IgD-negative memory B cell (primary cell): ENCODE measurements at regions not wholly inside any gene's neighbourhood (a gene's known extent, or its start where the extent isn't known, plus 50 kb on each side); places are given as distances from the start of the nearest gene placed in this dataset.

Source experiments
- H3K27ac Mint-ChIP-seq, 3 donors: one replicate each; pipeline ENCODE4 v1.8.0; 2020 to 2022; ENCODE audit warnings: mild to moderate bottlenecking in 3 of 3, mixed read lengths in 3 of 3, moderate library complexity in 1 of 3
- H3K27me3 Mint-ChIP-seq: one replicate; pipeline ENCODE4 v1.8.0; 2021; ENCODE audit warnings: mixed read lengths
- H3K36me3 Mint-ChIP-seq: one replicate; pipeline ENCODE4 v1.8.0; 2020; ENCODE audit warnings: mild to moderate bottlenecking, mixed read lengths
- H3K4me1 Mint-ChIP-seq, 3 donors: one replicate each; pipeline ENCODE4 v1.8.0; 2020 to 2022; ENCODE audit warnings: mixed read lengths in 3 of 3, mild to moderate bottlenecking in 1 of 3
- H3K4me3 Mint-ChIP-seq, 4 donors: one replicate each; pipeline ENCODE4 v1.8.0; 2020 to 2022; ENCODE audit warnings: mild to moderate bottlenecking in 4 of 4, mixed read lengths in 4 of 4, moderate library complexity in 3 of 4
- H3K9me3 Mint-ChIP-seq, 3 donors: one replicate each; pipeline ENCODE4 v1.8.0; 2020 to 2021; ENCODE audit warnings: mixed read lengths in 3 of 3, mild to moderate bottlenecking in 1 of 3

DNA sequence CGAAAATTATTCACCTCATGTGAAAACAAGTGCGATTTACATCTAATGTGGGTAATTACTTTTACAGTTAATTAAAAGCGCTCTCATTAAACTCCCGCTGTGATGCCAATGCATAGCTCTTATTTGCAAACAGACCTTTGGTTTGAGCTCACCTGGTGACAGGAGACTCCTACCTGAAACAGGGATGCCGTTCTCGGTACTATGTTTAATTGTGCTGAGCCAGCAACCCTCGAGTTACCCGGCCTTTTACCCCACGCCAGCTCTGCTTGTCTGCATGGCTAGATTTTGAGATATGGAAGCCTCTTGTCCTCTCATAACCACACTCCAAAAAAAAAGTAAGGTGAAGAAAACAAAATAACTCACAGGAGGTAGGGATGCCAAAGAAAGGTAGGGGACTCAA, 690.4 kb upstream of the RBFOX1 start:
- H3K4me3 Mint-ChIP-seq = no peak overlapping the region
- no peaks in the 10 kb centered on the region for H3K27me3 Mint-ChIP-seq
- no peaks in the 10 kb centered on the region for H3K9me3 Mint-ChIP-seq
- no peaks in the 10 kb centered on the region for H3K4me1 Mint-ChIP-seq
- no peaks in the 10 kb centered on the region for H3K36me3 Mint-ChIP-seq
- no peak overlapping the region for H3K27ac Mint-ChIP-seq

DNA sequence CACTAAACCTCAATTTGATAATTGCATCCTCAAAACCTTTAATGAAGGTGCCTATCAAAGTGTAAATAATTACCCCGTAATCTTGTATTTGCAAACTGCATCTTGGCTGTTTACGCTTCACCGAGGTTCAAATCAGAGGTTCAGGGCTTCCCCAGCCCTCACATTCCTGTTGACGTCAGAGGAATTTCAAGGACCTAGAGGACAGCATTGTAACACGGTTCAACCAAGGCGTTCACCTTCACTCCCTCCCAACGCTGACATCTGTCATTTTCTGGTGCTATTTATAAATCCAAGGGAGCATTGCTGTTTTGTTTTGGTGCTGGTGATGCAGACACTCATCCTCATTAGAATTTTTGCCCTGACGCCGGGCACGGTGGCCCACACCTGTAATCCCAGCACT, 691.6 kb upstream of the RBFOX1 start:
- Mint-ChIP-seq H3K4me1 (no peaks in the 10 kb centered on the region), H3K27me3 (no peaks in the 10 kb centered on the region), H3K27ac (no peak overlapping the region), H3K4me3 (no peak overlapping the region), H3K36me3 (no peaks in the 10 kb centered on the region), H3K9me3 (no peaks in the 10 kb centered on the region)

DNA sequence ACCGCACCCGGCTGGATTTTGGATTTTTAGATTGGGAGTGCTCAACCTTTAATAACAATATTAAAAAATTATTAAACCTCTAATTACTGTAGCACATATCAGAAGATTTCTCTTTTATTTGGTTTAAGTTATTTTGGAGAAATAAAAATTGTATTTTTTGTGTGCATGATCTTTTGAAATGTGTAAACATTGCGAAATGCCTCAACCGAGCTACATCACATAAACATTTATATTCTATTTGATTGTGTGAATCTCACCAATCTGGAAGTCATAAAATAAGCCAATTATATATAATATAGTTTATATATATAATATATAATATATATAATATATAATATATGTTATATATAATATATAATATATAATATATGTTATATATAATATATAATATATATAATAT, 696.2 kb upstream of the RBFOX1 start:
- Mint-ChIP-seq H3K36me3 (no peaks in the 10 kb centered on the region), H3K4me1 (no peaks in the 10 kb centered on the region), H3K27me3 (no peaks in the 10 kb centered on the region), H3K9me3 (no peaks in the 10 kb centered on the region), H3K4me3 (no peak overlapping the region), H3K27ac (no peak overlapping the region)

DNA sequence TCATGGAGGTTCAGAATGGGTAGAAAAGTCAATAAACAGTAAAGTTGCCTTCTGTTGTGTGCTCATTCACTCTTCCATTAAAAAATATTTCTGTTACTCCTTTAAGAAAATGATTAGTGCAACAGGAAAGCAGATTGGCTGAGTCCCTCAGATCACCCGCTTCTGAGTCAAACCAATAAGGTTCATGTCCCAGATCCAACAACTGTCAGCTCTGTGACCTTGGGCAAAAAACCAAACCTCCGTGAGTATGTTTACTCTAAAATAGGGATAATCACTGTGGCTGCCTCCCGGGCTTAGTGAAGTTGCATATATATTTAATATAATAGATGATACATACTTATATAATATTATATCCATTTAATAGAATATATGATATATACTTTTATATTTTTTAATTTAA, 698.5 kb upstream of the RBFOX1 start:
- Mint-ChIP-seq H3K27ac (no peak overlapping the region), H3K9me3 (no peaks in the 10 kb centered on the region), H3K27me3 (peaks cover 1% of the 10 kb centered on the region), H3K4me3 (no peak overlapping the region), H3K4me1 (no peaks in the 10 kb centered on the region), H3K36me3 (no peaks in the 10 kb centered on the region)

DNA sequence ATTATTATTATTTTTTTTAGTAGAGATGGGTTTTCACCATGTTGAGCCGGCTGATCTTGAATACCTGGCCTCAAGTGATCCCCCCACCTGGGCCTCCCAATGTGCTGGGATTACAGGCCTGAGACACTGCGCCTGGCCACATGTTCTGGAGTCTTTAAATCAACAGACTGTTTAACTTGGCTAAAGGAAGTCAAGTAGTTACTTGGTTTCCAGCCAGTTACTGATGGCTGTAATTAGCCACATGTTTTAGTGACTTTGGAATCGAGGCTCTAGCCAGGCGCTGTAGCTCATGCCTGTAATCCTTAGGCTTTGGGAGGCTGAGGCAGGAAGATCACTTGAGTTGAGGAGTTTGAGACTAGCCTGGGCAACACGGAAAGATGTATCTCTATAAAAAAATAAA, 699.2 kb upstream of the RBFOX1 start:
- Mint-ChIP-seq H3K4me3 (no peak overlapping the region), H3K4me1 (no peaks in the 10 kb centered on the region), H3K36me3 (no peaks in the 10 kb centered on the region), H3K27ac (no peak overlapping the region), H3K27me3 (peaks cover 1% of the 10 kb centered on the region), H3K9me3 (no peaks in the 10 kb centered on the region)

DNA sequence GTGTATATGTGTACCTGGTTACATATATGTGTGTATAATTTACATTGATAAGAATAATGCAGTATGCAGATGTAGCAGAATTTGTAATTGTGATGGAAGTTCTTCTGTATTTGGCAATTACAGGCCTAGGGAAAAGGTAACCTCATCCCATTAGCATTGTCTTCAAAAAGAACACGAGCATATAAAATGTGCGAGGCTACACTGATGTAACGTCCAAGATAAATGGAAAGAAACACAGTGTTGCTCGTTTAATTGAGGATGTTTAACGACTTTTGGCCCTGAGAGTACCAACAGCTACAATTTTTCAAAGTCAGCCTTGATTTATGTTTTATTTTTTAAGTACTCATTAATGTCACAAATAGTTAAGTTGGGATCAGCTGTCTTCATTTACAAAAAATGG, 703.5 kb upstream of the RBFOX1 start:
- H3K27ac Mint-ChIP-seq = no peak overlapping the region
- peaks cover 0 to 3% (median 0%) of the 10 kb centered on the region in 3 donors for H3K9me3 Mint-ChIP-seq
- peaks cover 1% of the 10 kb centered on the region for H3K27me3 Mint-ChIP-seq
- H3K4me3 Mint-ChIP-seq = no peak overlapping the region
- no peaks in the 10 kb centered on the region for H3K4me1 Mint-ChIP-seq
- no peaks in the 10 kb centered on the region for H3K36me3 Mint-ChIP-seq

DNA sequence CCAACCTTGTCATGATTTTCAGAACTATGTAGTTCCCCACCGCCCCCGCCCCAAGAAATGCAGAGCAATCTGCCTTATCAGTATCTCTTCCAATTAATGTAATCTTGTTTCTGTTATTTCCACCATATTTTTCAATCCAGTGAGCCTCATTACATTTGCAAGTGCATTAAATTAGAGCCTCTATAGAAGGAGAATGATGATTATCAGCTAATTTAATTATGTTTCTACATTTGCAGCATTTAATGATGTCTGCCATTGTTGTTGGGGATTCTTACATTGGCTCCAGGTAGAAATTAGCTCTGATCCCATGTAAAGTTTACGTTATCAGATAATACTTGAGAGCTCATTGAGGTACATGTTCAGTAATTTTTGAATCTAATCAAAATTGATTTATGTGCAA, 707.0 kb upstream of the RBFOX1 start:
- peaks cover under 1 to 3% (median 2%) of the 10 kb centered on the region in 3 donors for H3K9me3 Mint-ChIP-seq
- no peak overlapping the region for H3K4me3 Mint-ChIP-seq
- no peaks in the 10 kb centered on the region for H3K4me1 Mint-ChIP-seq
- H3K27me3 Mint-ChIP-seq = no peaks in the 10 kb centered on the region
- no peaks in the 10 kb centered on the region for H3K36me3 Mint-ChIP-seq
- no peak overlapping the region for H3K27ac Mint-ChIP-seq

DNA sequence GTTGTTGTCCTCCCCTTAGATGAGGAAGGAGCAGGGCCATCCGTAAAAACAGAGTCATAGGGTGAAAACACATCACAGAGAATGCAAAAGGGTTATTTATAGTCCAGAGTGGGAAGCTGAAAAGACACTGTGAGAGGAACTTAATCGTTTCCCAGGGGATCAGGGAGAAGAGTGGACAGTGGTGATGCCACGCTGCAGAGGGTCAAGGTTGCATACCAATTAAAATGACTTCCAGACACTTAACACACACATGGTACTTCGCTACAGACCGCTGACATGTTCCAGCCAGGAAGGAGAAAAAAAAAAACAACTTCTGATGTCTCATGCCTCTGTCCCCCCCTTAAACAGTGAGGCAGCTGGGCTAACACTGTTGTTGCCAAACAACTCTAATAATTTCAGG, 713.8 kb upstream of the RBFOX1 start:
- H3K4me3 Mint-ChIP-seq = no peak overlapping the region
- no peak overlapping the region for H3K27ac Mint-ChIP-seq
- H3K36me3 Mint-ChIP-seq = peaks cover 2% of the 10 kb centered on the region
- H3K27me3 Mint-ChIP-seq = no peaks in the 10 kb centered on the region
- peaks cover 2 to 12% (median 9%) of the 10 kb centered on the region in 3 donors for H3K9me3 Mint-ChIP-seq
- H3K4me1 Mint-ChIP-seq = no peaks in the 10 kb centered on the region

DNA sequence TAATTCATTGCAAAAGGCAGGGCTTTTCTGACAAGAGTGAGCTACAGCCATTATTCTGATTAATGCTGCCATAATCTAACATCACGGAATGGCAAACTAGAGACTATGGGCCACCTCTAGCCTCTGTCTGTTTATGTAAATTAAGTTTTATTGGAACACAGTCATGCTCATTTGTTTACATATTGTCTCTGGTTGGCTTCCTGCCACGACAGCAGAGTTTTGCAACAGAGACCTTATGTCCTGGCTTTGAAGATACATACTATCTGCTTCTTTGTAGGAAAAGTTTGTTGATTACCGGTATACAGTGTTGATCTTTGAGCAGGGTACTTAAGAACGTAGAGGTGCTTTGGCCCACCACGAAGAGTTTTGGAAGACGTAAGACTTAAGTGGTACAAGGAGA, 715.9 kb upstream of the RBFOX1 start:
- H3K4me3 Mint-ChIP-seq = no peak overlapping the region
- peaks cover 2 to 12% (median 9%) of the 10 kb centered on the region in 3 donors for H3K9me3 Mint-ChIP-seq
- no peak overlapping the region for H3K27ac Mint-ChIP-seq
- peaks cover 2% of the 10 kb centered on the region for H3K36me3 Mint-ChIP-seq
- H3K27me3 Mint-ChIP-seq = no peaks in the 10 kb centered on the region
- no peaks in the 10 kb centered on the region for H3K4me1 Mint-ChIP-seq

DNA sequence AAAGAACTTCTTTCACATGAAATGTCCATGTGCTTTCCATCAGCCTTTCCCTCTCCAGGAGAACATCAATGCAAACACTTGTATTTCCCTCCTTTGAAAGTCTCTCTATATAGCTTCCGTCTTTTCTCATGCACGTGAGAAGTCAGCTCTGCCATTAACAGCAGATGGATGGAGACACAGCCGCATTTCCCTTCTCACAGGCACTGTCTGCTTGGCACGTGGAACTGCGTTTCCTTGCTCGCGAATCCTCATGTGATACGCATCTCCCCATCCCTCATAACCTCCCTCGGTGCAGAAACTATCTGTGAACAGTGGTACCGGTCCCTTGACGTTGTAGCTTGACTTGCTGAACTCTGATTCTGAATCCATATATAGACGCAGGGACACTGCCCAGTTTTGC, 717.0 kb upstream of the RBFOX1 start:
- peaks cover 2% of the 10 kb centered on the region for H3K36me3 Mint-ChIP-seq
- H3K9me3 Mint-ChIP-seq = peaks cover 2 to 10% (median 9%) of the 10 kb centered on the region in 3 donors
- H3K4me1 Mint-ChIP-seq = no peaks in the 10 kb centered on the region
- H3K27me3 Mint-ChIP-seq = no peaks in the 10 kb centered on the region
- no peak overlapping the region for H3K4me3 Mint-ChIP-seq
- H3K27ac Mint-ChIP-seq = no peak overlapping the region

DNA sequence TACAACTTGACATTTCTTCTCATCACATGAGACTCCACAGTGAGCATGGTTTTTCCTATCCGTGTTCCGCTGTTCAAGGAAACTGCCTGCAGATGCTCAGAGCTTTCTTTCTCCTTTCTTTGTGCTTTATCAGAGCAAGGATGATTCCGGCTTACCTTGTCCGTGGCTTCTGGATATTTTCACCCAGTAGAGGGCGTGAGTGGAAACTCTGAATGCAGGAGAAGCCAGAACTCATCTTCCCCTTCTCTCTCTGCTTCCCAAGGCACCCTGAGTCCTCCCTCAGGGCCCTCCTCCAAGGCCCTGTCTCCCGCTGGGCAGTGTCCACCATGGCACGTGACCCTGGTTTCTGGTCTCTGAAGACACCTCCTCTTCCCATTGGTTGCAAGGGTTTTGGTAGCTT, 721.1 kb upstream of the RBFOX1 start:
- no peaks in the 10 kb centered on the region for H3K4me1 Mint-ChIP-seq
- no peak overlapping the region for H3K4me3 Mint-ChIP-seq
- no peaks in the 10 kb centered on the region for H3K36me3 Mint-ChIP-seq
- peaks cover 1 to 4% (median 4%) of the 10 kb centered on the region in 3 donors for H3K9me3 Mint-ChIP-seq
- no peak overlapping the region for H3K27ac Mint-ChIP-seq
- H3K27me3 Mint-ChIP-seq = no peaks in the 10 kb centered on the region

DNA sequence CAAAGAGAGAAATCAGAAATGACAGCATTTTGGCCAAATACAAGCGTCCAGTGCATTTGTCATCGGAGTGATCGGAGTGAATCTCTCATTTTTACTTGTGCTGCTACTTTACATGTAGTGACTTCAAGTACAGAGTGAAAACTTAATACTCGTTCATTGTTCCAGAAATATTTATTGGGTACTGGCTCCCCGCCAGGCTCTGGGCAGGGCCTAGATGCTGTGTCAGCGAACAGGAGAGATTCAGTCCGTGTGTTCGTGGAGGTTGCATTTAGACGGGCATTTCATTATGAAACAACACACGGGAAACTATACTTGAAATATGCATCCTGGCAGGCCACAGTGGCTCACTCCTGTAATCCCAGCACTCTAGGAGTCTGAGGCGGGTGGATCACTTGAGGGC, 727.2 kb upstream of the RBFOX1 start:
- Mint-ChIP-seq H3K9me3 (peaks cover 1 to 8% (median 4%) of the 10 kb centered on the region in 3 donors), H3K27me3 (no peaks in the 10 kb centered on the region), H3K27ac (no peak overlapping the region), H3K4me3 (no peak overlapping the region), H3K4me1 (no peaks in the 10 kb centered on the region), H3K36me3 (no peaks in the 10 kb centered on the region)

DNA sequence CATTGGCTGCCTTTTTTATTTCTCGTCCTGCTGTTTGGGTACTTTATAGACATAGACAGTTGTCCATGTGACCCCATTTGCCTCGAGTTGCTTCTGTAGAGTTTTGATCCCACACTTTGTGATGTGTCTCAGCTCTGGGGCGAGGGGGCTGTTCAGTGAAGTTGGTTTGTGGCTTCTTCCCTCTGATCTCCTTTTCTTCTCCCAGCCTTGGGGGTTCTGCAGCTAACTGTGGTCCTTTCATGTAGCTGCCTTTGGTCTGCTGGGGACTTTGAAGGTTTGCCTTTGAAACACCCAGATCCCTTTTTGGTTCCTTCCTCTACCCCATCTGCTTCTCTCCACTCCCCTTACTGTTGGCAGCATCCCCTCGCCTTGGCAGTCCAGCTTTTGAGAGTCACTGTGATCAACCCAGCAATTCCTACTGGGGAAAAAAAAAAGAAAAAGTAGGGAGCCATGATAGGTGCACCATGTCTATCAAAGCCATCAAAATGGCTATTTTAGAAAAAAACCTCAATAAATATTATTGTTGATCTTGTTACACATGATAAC, 728.8 kb upstream of the RBFOX1 start:
- no peaks in the 10 kb centered on the region for H3K27me3 Mint-ChIP-seq
- H3K4me3 Mint-ChIP-seq = no peak overlapping the region
- H3K27ac Mint-ChIP-seq = no peak overlapping the region
- no peaks in the 10 kb centered on the region for H3K4me1 Mint-ChIP-seq
- peaks cover 2% of the 10 kb centered on the region for H3K36me3 Mint-ChIP-seq
- peaks cover 1 to 8% (median 3%) of the 10 kb centered on the region in 3 donors for H3K9me3 Mint-ChIP-seq

DNA sequence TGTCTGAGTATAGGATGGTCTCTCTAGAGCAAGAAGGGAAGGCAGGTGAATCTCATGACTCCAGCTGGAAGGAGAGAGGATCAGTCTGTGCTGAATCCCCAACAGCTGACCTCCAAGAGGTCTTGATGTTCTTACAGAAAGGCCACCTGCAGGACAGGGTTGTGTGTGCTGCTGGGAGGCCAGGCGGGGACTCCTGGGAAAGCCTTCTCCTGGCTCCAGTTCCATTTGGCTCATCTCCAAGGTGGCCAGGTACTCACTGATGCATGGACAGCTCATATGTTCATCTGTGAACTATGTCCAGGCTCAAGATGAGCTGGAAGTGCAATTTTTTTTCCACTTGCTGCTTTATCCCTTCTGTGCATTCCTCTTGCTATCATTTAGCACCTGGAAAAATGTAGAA, 730.2 kb upstream of the RBFOX1 start:
- Mint-ChIP-seq H3K27me3 (no peaks in the 10 kb centered on the region), H3K27ac (no peak overlapping the region), H3K4me1 (no peaks in the 10 kb centered on the region), H3K4me3 (no peak overlapping the region), H3K36me3 (peaks cover 2% of the 10 kb centered on the region), H3K9me3 (peaks cover 0 to 4% (median 3%) of the 10 kb centered on the region in 3 donors)

DNA sequence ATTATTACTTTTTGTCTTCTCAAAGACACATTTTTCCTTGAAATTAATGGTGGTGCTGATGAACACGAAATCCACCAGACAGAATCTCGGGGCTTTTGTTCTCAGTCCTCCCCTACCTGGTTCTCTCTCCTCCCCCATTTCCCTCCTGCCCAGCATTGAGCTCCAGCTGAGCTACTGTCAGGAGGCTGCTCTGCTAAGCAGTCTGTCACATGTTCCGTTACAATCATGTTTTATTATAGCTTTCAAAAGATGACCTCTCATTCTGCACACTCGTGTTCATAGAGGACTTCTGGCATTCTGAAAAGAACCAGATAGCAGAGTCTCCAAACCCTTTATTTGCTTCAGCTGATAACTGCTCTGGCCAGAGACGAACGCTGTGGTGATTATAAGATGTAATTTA, 732.5 kb upstream of the RBFOX1 start:
- Mint-ChIP-seq H3K9me3 (no peaks in the 10 kb centered on the region), H3K27me3 (no peaks in the 10 kb centered on the region)

DNA sequence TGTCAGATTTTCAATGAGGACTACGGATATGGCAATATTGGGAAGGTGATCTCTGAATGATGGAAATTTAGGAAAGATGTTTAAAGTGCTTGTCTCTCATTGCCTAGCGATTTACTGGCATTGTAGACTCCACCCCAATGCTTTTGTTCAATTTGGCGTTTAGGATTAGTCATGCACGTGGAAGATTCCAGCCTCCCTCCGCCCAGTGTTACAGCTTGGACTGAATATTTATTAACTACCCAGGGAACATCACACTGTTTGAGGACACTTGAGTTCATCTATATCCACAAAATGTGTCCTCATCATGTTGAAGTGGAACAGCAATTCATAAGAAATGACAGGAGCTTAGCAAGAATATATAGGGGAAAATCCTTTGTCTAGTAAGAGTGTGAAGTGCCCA, 738.8 kb upstream of the RBFOX1 start:
- H3K9me3 Mint-ChIP-seq = peaks cover 0 to 14% (median 0%) of the 10 kb centered on the region in 3 donors
- H3K27me3 Mint-ChIP-seq = no peaks in the 10 kb centered on the region
- H3K36me3 Mint-ChIP-seq = no peaks in the 10 kb centered on the region
- H3K4me3 Mint-ChIP-seq = no peak overlapping the region
- H3K27ac Mint-ChIP-seq = no peak overlapping the region
- no peaks in the 10 kb centered on the region for H3K4me1 Mint-ChIP-seq

More for the DNA sequence above, 732.5 kb upstream of the RBFOX1 start:
- no peaks in the 10 kb centered on the region for H3K4me1 Mint-ChIP-seq
- H3K4me3 Mint-ChIP-seq = no peak overlapping the region
- H3K36me3 Mint-ChIP-seq = peaks cover 2% of the 10 kb centered on the region
- no peak overlapping the region for H3K27ac Mint-ChIP-seq

DNA sequence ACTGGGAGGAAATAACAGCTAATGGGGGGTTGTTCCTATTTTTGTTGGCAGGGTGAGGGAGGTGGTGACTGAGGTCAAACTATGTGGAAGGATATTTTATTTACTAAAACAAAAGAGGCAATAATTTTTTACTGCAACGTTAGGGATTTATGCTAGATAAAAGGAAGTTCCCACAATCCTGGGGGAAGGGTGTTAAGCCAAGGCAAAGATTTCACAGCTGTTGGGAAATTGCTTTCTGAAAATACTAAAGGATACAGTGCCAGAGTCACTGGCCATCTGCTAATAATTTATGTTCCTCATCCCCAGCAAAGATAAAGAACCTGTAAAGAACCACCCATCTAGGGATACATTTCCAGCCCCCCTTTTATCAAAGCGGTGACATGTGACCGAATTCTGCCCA, 756.0 kb upstream of the RBFOX1 start:
- Mint-ChIP-seq H3K36me3 (no peaks in the 10 kb centered on the region), H3K4me1 (no peaks in the 10 kb centered on the region), H3K27ac (no peak overlapping the region), H3K4me3 (no peak overlapping the region), H3K9me3 (peaks cover 0 to 4% (median 3%) of the 10 kb centered on the region in 3 donors), H3K27me3 (peaks cover 2% of the 10 kb centered on the region)
